ENCODE measurements at regions not wholly inside any gene's neighbourhood (a gene's known extent, or its start where the extent isn't known, plus 50 kb on each side); places are given as distances from the start of the nearest gene placed in this dataset.
A peak's percentile ranks its signal among the peaks of the same experiment; 100 is the strongest.

- H3K4me1 ChIP-seq (ENCODE audit: control insufficient read depth, insufficient read depth, low read length) = peaks cover 12% of the 10 kb centered on the region
- CTCF ChIA-PET = interaction anchor here (0.6 to 1.9 kb wide), 8 partner anchors 8 to 290 kb away, joined by 3 to 6 read pairs (median 4); no protein-coding TSS in a partner anchor
- POLR2A ChIA-PET = interaction anchor here (0.7 kb wide), 1 partner anchor 100 kb away, joined by 3 read pairs; no protein-coding TSS in a partner anchor
- H3K9me3 ChIP-seq (ENCODE audit: control insufficient read depth, insufficient read depth, low read depth, low read length) = no peaks in the 10 kb centered on the region
- H3K4me3 ChIP-seq (ENCODE audit: low read depth, low read length) = no peak overlapping the region
- no peaks in the 10 kb centered on the region for H3K36me3 ChIP-seq (ENCODE audit: control insufficient read depth in 2 of 2, insufficient read depth in 1 of 2, low read length in 2 of 2)
- peak; percentile 80 for TF ChIP-seq ZNF596 (tag by site-specific recombination; IDR thresholded peaks at IDR 0.05)
- no peak for TF ChIP-seq ZNF785 (tag by site-specific recombination; IDR thresholded peaks at IDR 0.05)
- TF ChIP-seq ZNF704 (tag by site-specific recombination; IDR thresholded peaks at IDR 0.05) = no peak
- TF ChIP-seq ZXDB (tag by site-specific recombination; IDR thresholded peaks at IDR 0.05) = no peak
- no peak for TF ChIP-seq SCRT1 (tag by site-specific recombination; IDR thresholded peaks at IDR 0.05; ENCODE audit: borderline replicate concordance)
- TF ChIP-seq ZNF416 (tag by site-specific recombination; IDR thresholded peaks at IDR 0.05) = no peak
- peak; percentile 16; the same call in 1 of the 2 replicates for TF ChIP-seq KLF1 (tag by site-specific recombination; IDR thresholded peaks at IDR 0.05)
- no peak for TF ChIP-seq PATZ1 (tag by site-specific recombination; IDR thresholded peaks at IDR 0.05)
- no peak for TF ChIP-seq ZNF37A (tag by site-specific recombination; IDR thresholded peaks at IDR 0.05)
- TF ChIP-seq ZNF394 (tag by site-specific recombination; IDR thresholded peaks at IDR 0.05; ENCODE audit: borderline replicate concordance) = no peak
- H3K27ac ChIP-seq (ENCODE audit: extremely low read depth, low read depth, low read length) = no peak overlapping the region
Measured at GRCh38 chr6:41432280-41432679, 96.9 kb downstream of the NCR2 start.

GRCh38 chr6:41434803-41435481 lies 99.5 kb downstream of the NCR2 start:
- no peaks in the 10 kb centered on the region for H3K9me3 ChIP-seq (ENCODE audit: control insufficient read depth, insufficient read depth, low read depth, low read length)
- ChIA-PET POLR2A (no interaction called here), CTCF (interaction anchor here (0.7 to 1.3 kb wide), 4 partner anchors 10 to 44 kb away, joined by 4 to 8 read pairs (median 4); no protein-coding TSS in a partner anchor)
- no peak overlapping the region for H3K27ac ChIP-seq (ENCODE audit: extremely low read depth, low read depth, low read length)
- no peaks in the 10 kb centered on the region for H3K36me3 ChIP-seq (ENCODE audit: control insufficient read depth in 2 of 2, insufficient read depth in 1 of 2, low read length in 2 of 2)
- peaks cover 7% of the 10 kb centered on the region for H3K4me1 ChIP-seq (ENCODE audit: control insufficient read depth, insufficient read depth, low read length)
- no peak overlapping the region for H3K4me3 ChIP-seq (ENCODE audit: low read depth, low read length)
- TF ChIP-seq ZBTB11 (tag by site-specific recombination; conservative IDR thresholded peaks at IDR 0.05; ENCODE audit: low read depth) = no peak
- TF ChIP-seq PRDM4 (tag by site-specific recombination; IDR thresholded peaks at IDR 0.05) = peak; percentile 91
- TF ChIP-seq ZNF394 (tag by site-specific recombination; IDR thresholded peaks at IDR 0.05; ENCODE audit: borderline replicate concordance) = no peak
- no peak for TF ChIP-seq ZNF248 (tag by site-specific recombination; IDR thresholded peaks at IDR 0.05)
